Stomach (tissue), 8 donors: ENCODE measurements at regions not wholly inside any gene's neighbourhood (a gene's known extent, or its start where the extent isn't known, plus 50 kb on each side); places are given as distances from the start of the nearest gene placed in this dataset.

ENCODE experiments used
- DNase-seq, 2 donors: peaks; one replicate each; pipeline versions ENCODE4 v3.0.0 to v3.0.0-alpha.2; 2013 to 2019
- H3K27ac ChIP-seq, 5 donors: fragments of 200-600 bp in 4 of 5; sonication (generic) in 4 of 5; one replicate each; pipeline ENCODE4 v1.5.1; 2013 to 2019; ENCODE audit warnings: mild to moderate bottlenecking in 1 of 5, moderate library complexity in 1 of 5
- H3K27me3 ChIP-seq, 3 donors: fragments of 200-600 bp; sonication (generic); one replicate each; pipeline ENCODE4 v1.5.1; 2017 to 2019; ENCODE audit warnings: mixed run types in 1 of 3
- H3K36me3 ChIP-seq, 4 donors: fragments of 200-600 bp; sonication (generic); 1 replicate in 3 of 4; 2 replicates in 1 of 4; pipeline ENCODE4 v1.5.1; 2016 to 2019
- H3K4me1 ChIP-seq, 4 donors: fragments of 200-600 bp; sonication (generic); one replicate each; pipeline ENCODE4 v1.5.1; 2016 to 2019
- H3K4me3 ChIP-seq, 4 donors: fragments of 200-600 bp; sonication (generic) in 3 of 4; one replicate each; pipeline ENCODE4 v1.5.1; 2016 to 2019; ENCODE audit warnings: mild to moderate bottlenecking in 1 of 4
- H3K9me3 ChIP-seq, 4 donors: fragments of 200-600 bp; sonication (generic); one replicate each; pipeline ENCODE4 v1.5.1; 2016 to 2019
- CTCF ChIP-seq, 7 experiments: fragments of 450-650 bp in 4 of 7; fragments of 200-600 bp in 3 of 7; sonication (generic) in 3 of 7; IDR thresholded peaks; one replicate each; pipeline ENCODE4 v1.5.1; 2016 to 2019; ENCODE audit warnings: antibody characterized with exemption in 7 of 7, control low read depth in 2 of 7, mild to moderate bottlenecking in 1 of 7
- EP300 ChIP-seq: sonication (generic); formaldehyde crosslinking; IDR thresholded peaks from one replicate; pipeline ENCODE4 v1.6.1; 2017; ENCODE audit warnings: antibody characterized with exemption
- POLR2A ChIP-seq, 4 donors: fragments of 450-650 bp; IDR thresholded peaks; one replicate each; pipeline ENCODE4 v1.6.1; 2016; ENCODE audit warnings: antibody characterized with exemption in 4 of 4, control low read depth in 2 of 4, mild to moderate bottlenecking in 1 of 4, moderate library complexity in 1 of 4
- POLR2AphosphoS5 ChIP-seq, 3 donors: sonication (generic); formaldehyde crosslinking; IDR thresholded peaks; one replicate each; pipeline ENCODE4 v1.6.1; 2016; ENCODE audit warnings: antibody characterized with exemption in 3 of 3
- WGBS, 5 donors: extraction: QIAGEN DNeasy Blood & Tissue Kit in 3 of 5; methylation state at CpG; one replicate each; pipeline versions ENCODE4 v1.1.5 to v1.1.7; 2013 to 2018; 5-methylcytosine and 5-hydroxymethylcytosine counted together
- intact Hi-C: fragments of 100-400 bp; cut with DNase I; formaldehyde crosslinking; loops from one replicate; pipeline ENCODE4 v1.15.1; 2023; ENCODE audit warnings: low total_unique reads
- donor health status: healthy with polysubstance abuse.
- donor health status: Bipolar disorder and iron deficiency.
- donor health status: healthy.

GRCh38 chr5:5650242-5650641, 227.8 kb downstream of the ICE1 start:
- peaks cover 0 to 6% (median 0%) of the 10 kb centered on the region in 4 donors for H3K4me1 ChIP-seq
- no peaks in the 10 kb centered on the region for H3K27me3 ChIP-seq
- TF ChIP-seq EP300, result no peak
- TF ChIP-seq POLR2A (IDR thresholded peaks at IDR 0.05), result no peak
- TF ChIP-seq CTCF (IDR thresholded peaks at IDR 0.05), result no peak
- no peak for TF ChIP-seq POLR2AphosphoS5 (IDR thresholded peaks at IDR 0.05)
- intact Hi-C loops, result no loop called here
- no peak overlapping the region for H3K27ac ChIP-seq
- 47 to 58% (median 52%) methylated on average over 5 of the region's 5 CpGs for WGBS, 5 donors
- H3K9me3 ChIP-seq, result peaks cover 0 to 4% (median 0%) of the 10 kb centered on the region in 4 donors
- H3K36me3 ChIP-seq, result no peaks in the 10 kb centered on the region
- DNase-seq, result no peak
- H3K4me3 ChIP-seq, result no peak overlapping the region

GRCh38 chr5:5649641-5650040, 227.2 kb downstream of the ICE1 start:
- peaks cover 0 to 6% (median 0%) of the 10 kb centered on the region in 4 donors for H3K4me1 ChIP-seq
- H3K27me3 ChIP-seq, result no peaks in the 10 kb centered on the region
- no peak overlapping the region for H3K4me3 ChIP-seq
- intact Hi-C loops, result no loop called here
- DNase-seq, result no peak
- no peaks in the 10 kb centered on the region for H3K36me3 ChIP-seq
- TF ChIP-seq POLR2A (IDR thresholded peaks at IDR 0.05) (no peak), POLR2AphosphoS5 (IDR thresholded peaks at IDR 0.05) (no peak), CTCF (IDR thresholded peaks at IDR 0.05) (no peak), EP300 (no peak)
- WGBS, 5 donors, result 62 to 75% (median 71%) methylated on average over 4 to 5 of the region's 5 CpGs
- H3K9me3 ChIP-seq, result peaks cover 0 to 4% (median 0%) of the 10 kb centered on the region in 4 donors
- no peak overlapping the region for H3K27ac ChIP-seq

- 81 to 85% (median 82%) methylated on average over 7 of the region's 7 CpGs for WGBS, 5 donors
- peaks cover 0 to 6% (median 0%) of the 10 kb centered on the region in 4 donors for H3K4me1 ChIP-seq
- no peak overlapping the region for H3K27ac ChIP-seq
- DNase-seq, result no peak
- TF ChIP-seq POLR2AphosphoS5 (IDR thresholded peaks at IDR 0.05) (no peak), CTCF (IDR thresholded peaks at IDR 0.05) (no peak), POLR2A (IDR thresholded peaks at IDR 0.05) (no peak), EP300 (no peak)
- H3K27me3 ChIP-seq, result no peaks in the 10 kb centered on the region
- H3K4me3 ChIP-seq, result no peak overlapping the region
- H3K9me3 ChIP-seq, result peaks cover 0 to 4% (median 0%) of the 10 kb centered on the region in 4 donors
- intact Hi-C loops, result no loop called here
- H3K36me3 ChIP-seq, result no peaks in the 10 kb centered on the region
These were observed 226.2 kb downstream of the ICE1 start for GRCh38 chr5:5648694-5649093.

GRCh38 chr5:5645891-5646290, 223.4 kb downstream of the ICE1 start:
- 77 to 90% (median 84%) methylated on average over 5 of the region's 5 CpGs for WGBS, 5 donors

More at GRCh38 chr5:5645891-5646290, 223.4 kb downstream of the ICE1 start:
- Histone ChIP-seq H3K27ac (no peak overlapping the region), H3K4me3 (no peak overlapping the region), H3K4me1 (peaks cover 0 to 6% (median 0%) of the 10 kb centered on the region in 4 donors), H3K36me3 (no peaks in the 10 kb centered on the region), H3K9me3 (no peaks in the 10 kb centered on the region), H3K27me3 (no peaks in the 10 kb centered on the region)
- DNase-seq, result no peak
- no peak for TF ChIP-seq POLR2AphosphoS5 (IDR thresholded peaks at IDR 0.05)
- TF ChIP-seq EP300, result no peak
- TF ChIP-seq CTCF (IDR thresholded peaks at IDR 0.05), result no peak
- TF ChIP-seq POLR2A (IDR thresholded peaks at IDR 0.05), result no peak
- intact Hi-C loops, result no loop called here
